Right renal pelvis (tissue), 4 donors: ENCODE measurements at regions not wholly inside any gene's neighbourhood (a gene's known extent, or its start where the extent isn't known, plus 50 kb on each side); places are given as distances from the start of the nearest gene placed in this dataset.
"Not testable (repeated sequence)": the region's sequence is repeated elsewhere in the genome, so short reads cannot be mapped to it uniquely, and the experiment has no call there.

Source experiments
- DNase-seq, 4 donors: peaks; one replicate each; pipeline ENCODE4 v3.0.0-alpha.2; 2013; ENCODE audit warnings: low read depth in 4 of 4, low spot score in 3 of 4, missing footprints in 1 of 4

- DNase-seq = not testable (repeated sequence)
Observed at GRCh38 chr15:53923741-53924140, 54.5 kb upstream of the UNC13C start.

GRCh38 chr15:53918180-53919079 is 59.8 kb upstream of the UNC13C start:
- DNase-seq = peak in 1 of 4 donors; percentile 22

- DNase-seq = no peak
Observed at GRCh38 chr15:53917109-53917508, 61.1 kb upstream of the UNC13C start.

GRCh38 chr15:53911431-53911830 is 66.8 kb upstream of the UNC13C start:
- no peak for DNase-seq

GRCh38 chr15:53910852-53911251 is 67.4 kb upstream of the UNC13C start:
- DNase-seq = peak in 1 of 4 donors; percentile 18

GRCh38 chr15:53910236-53910849 is 67.9 kb upstream of the UNC13C start:
- peak in 1 of 4 donors; percentile 8 for DNase-seq

- DNase-seq = no peak
Observed at GRCh38 chr15:53903129-53903528, 75.1 kb upstream of the UNC13C start.

GRCh38 chr15:53893468-53893867 is 84.8 kb upstream of the UNC13C start:
- not testable (repeated sequence) for DNase-seq

GRCh38 chr15:53891862-53892261 is 86.4 kb upstream of the UNC13C start:
- DNase-seq = not testable (repeated sequence)

- DNase-seq = no peak
Observed at GRCh38 chr15:53884441-53884840, 93.8 kb upstream of the UNC13C start.

- no peak for DNase-seq
Observed at GRCh38 chr15:53882311-53882710, 95.9 kb upstream of the UNC13C start.

GRCh38 chr15:53880357-53880756 is 97.9 kb upstream of the UNC13C start:
- DNase-seq = no peak

GRCh38 chr15:53875711-53876110 is 102.5 kb upstream of the UNC13C start:
- DNase-seq = no peak

- DNase-seq = no peak
Observed at GRCh38 chr15:53875139-53875538, 103.1 kb upstream of the UNC13C start.

GRCh38 chr15:53872410-53872809 is 105.8 kb upstream of the UNC13C start:
- DNase-seq = no peak

GRCh38 chr15:53869806-53870073 is 108.5 kb upstream of the UNC13C start:
- DNase-seq = no peak

- no peak for DNase-seq
Observed at GRCh38 chr15:53869044-53869805, 109.0 kb upstream of the UNC13C start.

GRCh38 chr15:53862386-53862785 is 102.9 kb upstream of the WDR72 start:
- DNase-seq = peak in 3 of 4 donors; percentile 18 to 59 (median 49)

GRCh38 chr15:53861792-53862191 is 102.3 kb upstream of the WDR72 start:
- DNase-seq = no peak

GRCh38 chr15:53851110-53851848 is 91.8 kb upstream of the WDR72 start:
- DNase-seq = no peak

GRCh38 chr15:53847745-53848144 is 88.3 kb upstream of the WDR72 start:
- no peak for DNase-seq
